ENCODE measurements at regions not wholly inside any gene's neighbourhood (a gene's known extent, or its start where the extent isn't known, plus 50 kb on each side); places are given as distances from the start of the nearest gene placed in this dataset.

GRCh38 chr4:38497121-38497520, 166.9 kb upstream of the KLF3 start:
- Mint-ChIP-seq H3K27me3 (no peaks in the 10 kb centered on the region), H3K9me3 (no peaks in the 10 kb centered on the region), H3K4me1 (peaks cover 4% of the 10 kb centered on the region), H3K36me3 (peaks cover 1% of the 10 kb centered on the region), H3K4me3 (no peak overlapping the region), H3K27ac (no peak overlapping the region)
- ATAC-seq (ENCODE audit: low read depth): no peak
- POLR2A ChIA-PET: no interaction called here
- DNase-seq: no peak

GRCh38 chr4:38499101-38499500, 164.9 kb upstream of the KLF3 start:
- ATAC-seq (ENCODE audit: low read depth) (no peak), DNase-seq (no peak)
- Mint-ChIP-seq H3K27ac (no peak overlapping the region), H3K36me3 (peaks cover 1% of the 10 kb centered on the region), H3K27me3 (no peaks in the 10 kb centered on the region), H3K4me1 (peaks cover 8% of the 10 kb centered on the region), H3K4me3 (no peak overlapping the region), H3K9me3 (no peaks in the 10 kb centered on the region)
- POLR2A ChIA-PET: no interaction called here

- DNase-seq: no peak
- Mint-ChIP-seq H3K27ac (no peak overlapping the region), H3K4me1 (peaks cover 9% of the 10 kb centered on the region), H3K4me3 (no peak overlapping the region), H3K9me3 (no peaks in the 10 kb centered on the region), H3K36me3 (peaks cover 4% of the 10 kb centered on the region), H3K27me3 (no peaks in the 10 kb centered on the region)
- POLR2A ChIA-PET: no interaction called here
- no peak for ATAC-seq (ENCODE audit: low read depth)
Observed at GRCh38 chr4:38500433-38500832, 163.6 kb upstream of the KLF3 start.

- Mint-ChIP-seq H3K9me3 (no peaks in the 10 kb centered on the region), H3K4me1 (peaks cover 9% of the 10 kb centered on the region), H3K27me3 (no peaks in the 10 kb centered on the region), H3K36me3 (peaks cover 4% of the 10 kb centered on the region), H3K27ac (no peak overlapping the region), H3K4me3 (no peak overlapping the region)
- DNase-seq: no peak
- ATAC-seq (ENCODE audit: low read depth): no peak
- POLR2A ChIA-PET: no interaction called here
Observed at GRCh38 chr4:38501698-38502097, 162.3 kb upstream of the KLF3 start.

- Mint-ChIP-seq H3K4me1 (peaks cover 28% of the 10 kb centered on the region), H3K4me3 (no peak overlapping the region), H3K9me3 (no peaks in the 10 kb centered on the region), H3K27me3 (no peaks in the 10 kb centered on the region), H3K36me3 (peaks cover 4% of the 10 kb centered on the region), H3K27ac (no peak overlapping the region)
- ATAC-seq (ENCODE audit: low read depth) (no peak), DNase-seq (no peak)
- POLR2A ChIA-PET: interaction anchor here (0.5 kb wide), 1 partner anchor 802 kb away, joined by 5 read pairs; no protein-coding TSS in a partner anchor
Observed at GRCh38 chr4:38503689-38504395, 160.2 kb upstream of the KLF3 start.

GRCh38 chr4:38504396-38504715, 159.6 kb upstream of the KLF3 start:
- DNase-seq (no peak), ATAC-seq (ENCODE audit: low read depth) (no peak)
- Mint-ChIP-seq H3K27me3 (no peaks in the 10 kb centered on the region), H3K27ac (no peak overlapping the region), H3K4me1 (peaks cover 33% of the 10 kb centered on the region), H3K9me3 (no peaks in the 10 kb centered on the region), H3K36me3 (peaks cover 4% of the 10 kb centered on the region), H3K4me3 (no peak overlapping the region)
- POLR2A ChIA-PET: interaction anchor here (0.5 kb wide), 1 partner anchor 803 kb away, joined by 5 read pairs; no protein-coding TSS in a partner anchor

GRCh38 chr4:38509551-38509950, 154.4 kb upstream of the KLF3 start:
- H3K27me3 Mint-ChIP-seq: no peaks in the 10 kb centered on the region
- H3K9me3 Mint-ChIP-seq: peaks cover 1% of the 10 kb centered on the region
- peaks cover 45% of the 10 kb centered on the region for H3K4me1 Mint-ChIP-seq
- H3K4me3 Mint-ChIP-seq: peak overlapping the region; percentile 75
- POLR2A ChIA-PET: interaction anchor here (0.5 to 1.2 kb wide), 4 partner anchors 19 to 153 kb away, joined by 3 to 4 read pairs (median 3); no protein-coding TSS in a partner anchor
- DNase-seq (peak; percentile 48), ATAC-seq (ENCODE audit: low read depth) (peak; percentile 94)
- peak overlapping the region; percentile 88 for H3K27ac Mint-ChIP-seq
- H3K36me3 Mint-ChIP-seq: peaks cover 10% of the 10 kb centered on the region

- ATAC-seq (ENCODE audit: low read depth): no peak
- peaks cover 48% of the 10 kb centered on the region for H3K4me1 Mint-ChIP-seq
- H3K36me3 Mint-ChIP-seq: peaks cover 8% of the 10 kb centered on the region
Observed at GRCh38 chr4:38510201-38510600, 153.8 kb upstream of the KLF3 start.

GRCh38 chr4:38511702-38512101, 152.3 kb upstream of the KLF3 start:
- Mint-ChIP-seq H3K36me3 (peaks cover 8% of the 10 kb centered on the region), H3K4me3 (no peak overlapping the region), H3K27me3 (no peaks in the 10 kb centered on the region), H3K27ac (no peak overlapping the region), H3K9me3 (peaks cover 1% of the 10 kb centered on the region), H3K4me1 (peaks cover 48% of the 10 kb centered on the region)
- ATAC-seq (ENCODE audit: low read depth) (no peak), DNase-seq (no peak)
- POLR2A ChIA-PET: no interaction called here

More at GRCh38 chr4:38510201-38510600, 153.8 kb upstream of the KLF3 start:
- Mint-ChIP-seq H3K9me3 (peaks cover 1% of the 10 kb centered on the region), H3K4me3 (peak overlapping the region; percentile 75), H3K27ac (peak overlapping the region; percentile 88), H3K27me3 (no peaks in the 10 kb centered on the region)
- POLR2A ChIA-PET: interaction anchor here (0.8 to 1.2 kb wide), 3 partner anchors 19 to 153 kb away, joined by 3 to 4 read pairs (median 3); no protein-coding TSS in a partner anchor
- DNase-seq: no peak

- DNase-seq (no peak), ATAC-seq (ENCODE audit: low read depth) (no peak)
- POLR2A ChIA-PET: no interaction called here
- no peak overlapping the region for H3K27ac Mint-ChIP-seq
- H3K9me3 Mint-ChIP-seq: peaks cover 1% of the 10 kb centered on the region
- peaks cover 38% of the 10 kb centered on the region for H3K4me1 Mint-ChIP-seq
- no peak overlapping the region for H3K4me3 Mint-ChIP-seq
- no peaks in the 10 kb centered on the region for H3K27me3 Mint-ChIP-seq
- peaks cover 8% of the 10 kb centered on the region for H3K36me3 Mint-ChIP-seq
Observed at GRCh38 chr4:38512840-38513239, 151.2 kb upstream of the KLF3 start.

- no peak overlapping the region for H3K27ac Mint-ChIP-seq
- POLR2A ChIA-PET: no interaction called here
- H3K36me3 Mint-ChIP-seq: peaks cover 9% of the 10 kb centered on the region
- peaks cover 1% of the 10 kb centered on the region for H3K9me3 Mint-ChIP-seq
- H3K27me3 Mint-ChIP-seq: no peaks in the 10 kb centered on the region
- DNase-seq (no peak), ATAC-seq (ENCODE audit: low read depth) (no peak)
- no peak overlapping the region for H3K4me3 Mint-ChIP-seq
- peaks cover 22% of the 10 kb centered on the region for H3K4me1 Mint-ChIP-seq
Observed at GRCh38 chr4:38514465-38515146, 149.4 kb upstream of the KLF3 start.

GRCh38 chr4:38516190-38516589, 147.8 kb upstream of the KLF3 start:
- POLR2A ChIA-PET: no interaction called here
- no peak overlapping the region for H3K4me3 Mint-ChIP-seq
- ATAC-seq (ENCODE audit: low read depth): no peak
- H3K9me3 Mint-ChIP-seq: peaks cover 3% of the 10 kb centered on the region
- H3K27me3 Mint-ChIP-seq: no peaks in the 10 kb centered on the region
- peaks cover 6% of the 10 kb centered on the region for H3K36me3 Mint-ChIP-seq
- no peak for DNase-seq
- peaks cover 7% of the 10 kb centered on the region for H3K4me1 Mint-ChIP-seq
- no peak overlapping the region for H3K27ac Mint-ChIP-seq

- Mint-ChIP-seq H3K4me3 (no peak overlapping the region), H3K4me1 (peaks cover 8% of the 10 kb centered on the region), H3K27ac (no peak overlapping the region), H3K9me3 (peaks cover 1% of the 10 kb centered on the region), H3K27me3 (no peaks in the 10 kb centered on the region), H3K36me3 (peaks cover 6% of the 10 kb centered on the region)
- ATAC-seq (ENCODE audit: low read depth) (no peak), DNase-seq (no peak)
- POLR2A ChIA-PET: no interaction called here
Observed at GRCh38 chr4:38519666-38520065, 144.3 kb upstream of the KLF3 start.

GRCh38 chr4:38523054-38523453, 140.9 kb upstream of the KLF3 start:
- H3K4me1 Mint-ChIP-seq: peaks cover 6% of the 10 kb centered on the region
- DNase-seq: no peak
- H3K4me3 Mint-ChIP-seq: no peak overlapping the region
- H3K36me3 Mint-ChIP-seq: peaks cover 7% of the 10 kb centered on the region
- peaks cover 1% of the 10 kb centered on the region for H3K9me3 Mint-ChIP-seq
- POLR2A ChIA-PET: no interaction called here
- no peak for ATAC-seq (ENCODE audit: low read depth)
- H3K27ac Mint-ChIP-seq: no peak overlapping the region
- no peaks in the 10 kb centered on the region for H3K27me3 Mint-ChIP-seq
